HG02981 (cell line): ENCODE measurements at regions not wholly inside any gene's neighbourhood (a gene's known extent, or its start where the extent isn't known, plus 50 kb on each side); places are given as distances from the start of the nearest gene placed in this dataset.
"Not testable (repeated sequence)": the region's sequence is repeated elsewhere in the genome, so short reads cannot be mapped to it uniquely, and the experiment has no call there.

Experiments used
- ATAC-seq: cut with Tn5 transposase; IDR thresholded peaks from one replicate; pipeline ENCODE4 v1.9.1; 2021; ENCODE audit warnings: mild to moderate bottlenecking, moderate library complexity; ENCODE audit not compliant: unreplicated experiment

DNA sequence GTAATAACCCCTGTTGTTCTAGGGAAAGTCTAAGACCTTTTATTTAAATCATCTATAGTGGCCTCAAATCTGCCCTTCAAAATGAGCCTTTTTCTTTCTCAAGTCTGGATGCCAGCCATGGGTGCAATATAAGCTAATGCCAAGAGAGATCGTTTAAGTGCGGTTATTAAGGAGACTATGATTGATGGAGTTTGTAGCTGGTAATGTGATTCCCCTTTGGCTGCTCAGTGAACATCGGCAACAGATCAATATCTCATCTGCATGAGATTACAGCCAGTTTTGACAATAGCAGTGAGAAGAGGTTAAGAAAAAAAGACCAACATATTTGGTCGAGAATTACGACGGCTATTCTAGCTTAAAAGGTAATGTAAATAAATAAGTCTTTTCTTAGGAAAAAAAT, 1049.4 kb upstream of the NUDT12 start:
- no peak for ATAC-seq

DNA sequence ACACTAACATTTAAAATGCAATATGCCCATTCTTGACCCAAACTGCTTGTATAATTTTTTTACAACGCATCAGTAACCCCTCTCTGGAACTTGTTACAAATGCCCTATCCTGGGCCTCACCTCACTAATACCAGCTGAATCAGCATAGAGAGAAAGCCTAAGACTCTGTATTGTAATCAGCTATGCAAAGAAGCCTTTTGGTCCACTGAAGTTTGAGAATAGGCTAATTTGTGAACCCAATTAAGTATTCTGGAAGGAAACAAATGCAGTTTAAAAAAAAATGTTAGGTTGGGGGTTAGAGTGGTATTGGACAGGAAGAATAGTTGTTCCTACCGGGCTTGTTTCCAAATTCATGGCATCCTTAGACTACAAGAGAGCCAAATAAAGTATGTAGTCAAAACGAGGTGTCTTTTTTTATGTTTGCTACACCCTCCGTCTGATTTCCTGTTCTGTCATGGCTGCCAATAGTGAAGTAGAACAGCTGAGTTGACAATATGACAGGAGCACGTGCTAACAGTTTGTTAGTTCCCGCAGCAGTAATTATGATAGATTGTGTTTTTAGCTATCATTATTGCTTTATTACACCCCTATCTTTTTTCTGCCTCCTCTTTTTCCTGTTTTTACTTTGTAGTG, 1048.7 kb upstream of the NUDT12 start:
- no peak for ATAC-seq

DNA sequence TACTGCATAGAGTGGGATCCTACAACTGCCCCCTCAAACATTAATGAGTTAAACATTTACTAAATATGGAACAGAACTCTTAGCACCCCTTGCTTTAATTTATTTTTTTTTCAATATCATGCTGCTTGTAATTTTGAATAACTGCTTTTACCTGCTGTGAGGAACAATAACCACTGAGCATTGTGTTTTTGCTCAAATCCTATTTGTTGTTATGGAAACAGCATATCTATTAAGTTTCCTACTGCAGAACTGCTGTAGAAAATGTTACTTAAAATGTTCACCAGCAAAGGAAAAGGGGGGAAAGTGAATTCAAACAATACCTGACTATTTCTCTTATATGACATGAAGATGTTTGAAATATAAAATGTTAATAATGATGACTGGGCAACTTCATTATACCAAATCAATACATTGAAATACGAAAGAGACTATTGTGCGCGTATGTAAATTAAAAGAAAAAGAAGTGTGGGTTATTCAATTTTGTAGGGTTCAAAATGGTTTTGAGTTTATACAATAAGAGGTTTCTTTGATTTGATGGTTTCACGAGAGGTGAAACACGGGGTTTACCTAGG, 1043.8 kb upstream of the NUDT12 start:
- ATAC-seq = no peak

- ATAC-seq = no peak
These were observed 1037.1 kb upstream of the NUDT12 start for GRCh38 chr5:104599726-104600125.

DNA sequence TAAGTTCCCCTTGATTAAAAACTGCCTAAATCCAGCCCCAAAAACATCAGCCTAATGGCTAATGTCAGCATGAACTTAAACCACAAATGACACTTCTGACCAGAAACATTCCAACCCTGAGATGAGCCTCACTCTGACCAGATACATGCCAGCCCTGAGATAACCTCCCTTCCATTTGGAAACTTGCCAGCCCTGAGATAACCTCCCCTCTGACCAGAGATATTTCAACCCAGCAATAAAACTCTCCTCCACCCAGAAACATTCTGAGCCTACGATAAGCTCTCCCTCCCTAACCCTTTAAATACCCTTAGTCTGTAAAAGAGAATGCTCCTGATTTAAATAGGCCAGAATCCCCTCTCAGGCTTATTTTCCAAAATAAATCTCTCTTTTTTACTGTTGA, 1035.7 kb upstream of the NUDT12 start:
- no peak for ATAC-seq

DNA sequence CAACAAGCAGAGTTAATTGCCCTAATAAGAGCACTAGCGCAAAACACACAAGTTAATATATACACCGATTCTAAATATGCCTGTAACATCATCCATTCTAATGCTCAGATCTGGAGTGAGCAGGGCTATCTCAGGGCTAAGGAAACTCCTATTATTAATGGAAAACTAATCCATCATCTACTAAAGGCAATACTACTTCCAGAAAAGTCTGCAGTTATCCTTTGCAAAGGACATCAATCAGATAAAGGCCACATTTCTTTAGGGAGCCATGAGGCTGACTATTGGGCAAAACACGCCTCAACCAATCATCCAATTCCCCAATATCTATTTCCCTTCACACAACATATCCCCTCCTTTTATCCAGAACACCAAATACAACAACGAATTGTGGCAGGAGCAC, 1032.3 kb upstream of the NUDT12 start:
- ATAC-seq = no peak

GRCh38 chr5:104576677-104577076, 1014.1 kb upstream of the NUDT12 start:
- ATAC-seq = no peak

DNA sequence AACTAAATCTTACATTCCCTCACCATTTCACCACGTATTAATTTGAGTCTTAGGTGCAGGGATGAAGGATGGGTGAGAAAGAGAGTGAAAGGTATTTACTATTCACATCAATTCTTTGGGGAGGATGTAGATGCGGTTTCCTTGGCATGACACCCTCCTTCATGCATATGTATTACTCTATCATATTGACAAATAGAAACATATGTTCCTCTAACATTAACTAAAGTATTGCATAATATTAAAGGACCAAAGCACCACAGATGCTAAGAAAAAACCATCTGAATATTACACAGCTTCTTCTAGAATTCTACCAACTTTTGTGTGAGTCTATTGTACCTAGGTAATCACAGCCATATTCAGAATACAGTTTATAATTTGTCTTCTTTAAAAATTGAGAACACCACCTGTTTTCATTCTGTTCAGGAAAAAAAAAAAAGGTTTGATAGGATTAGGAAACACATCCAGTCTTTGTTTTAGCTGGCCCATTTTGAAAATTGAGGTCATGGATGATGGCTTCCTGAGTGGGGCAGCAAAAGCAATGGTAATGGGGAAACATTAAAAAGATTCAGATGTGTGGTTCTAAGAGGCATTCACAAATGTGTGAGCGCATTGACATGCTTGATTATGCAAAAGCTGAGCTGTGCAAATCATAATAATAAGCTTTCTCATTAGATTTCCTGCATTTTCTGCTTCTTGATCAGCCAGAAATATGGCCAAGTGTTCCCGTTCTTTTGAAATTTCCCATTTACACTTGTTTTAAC, 1011.5 kb upstream of the NUDT12 start:
- ATAC-seq = no peak

GRCh38 chr5:104569621-104570020, 1007.0 kb upstream of the NUDT12 start:
- ATAC-seq = no peak

DNA sequence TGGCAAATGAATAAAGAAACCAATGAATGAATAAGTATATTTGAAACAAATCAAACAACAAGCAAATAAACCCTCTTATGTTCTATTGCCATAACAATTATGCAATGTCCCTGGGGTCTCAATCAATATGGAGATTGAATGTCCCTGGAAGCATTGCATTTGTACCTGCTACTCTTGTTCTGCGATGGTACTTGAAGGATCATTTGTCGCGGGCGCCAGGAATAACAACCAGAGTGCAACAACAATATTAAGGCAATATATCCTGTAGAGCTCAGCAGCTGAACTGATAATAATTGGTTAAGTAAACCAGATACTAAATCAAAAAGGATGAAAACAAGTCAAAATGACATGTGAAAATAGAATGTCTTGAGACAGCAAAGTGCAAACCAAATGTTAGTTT, 1001.9 kb upstream of the NUDT12 start:
- ATAC-seq = no peak

GRCh38 chr5:104556957-104557356, 994.4 kb upstream of the NUDT12 start:
- ATAC-seq = no peak

GRCh38 chr5:104551628-104552027, 989.0 kb upstream of the NUDT12 start:
- no peak for ATAC-seq

DNA sequence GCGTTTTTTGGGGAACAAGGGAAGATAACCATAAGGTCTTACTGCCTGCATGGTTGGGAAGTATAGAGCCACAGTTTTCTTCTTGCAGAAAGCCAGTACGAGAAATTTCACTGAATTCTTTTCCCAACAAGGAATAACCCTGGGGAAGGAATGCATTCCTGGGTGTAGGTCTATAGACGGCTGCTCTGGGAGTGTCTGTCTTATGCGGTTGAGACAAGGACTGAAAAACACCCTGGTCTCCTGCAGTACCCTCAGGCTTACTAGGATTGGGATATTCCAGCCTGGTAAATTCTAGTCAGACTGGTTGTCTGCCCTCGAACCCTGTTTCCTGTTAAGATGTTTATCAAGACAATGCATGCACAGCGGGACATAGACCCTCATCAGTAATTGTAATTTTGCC, 984.3 kb upstream of the NUDT12 start:
- not testable (repeated sequence) for ATAC-seq

- ATAC-seq = no peak
These were observed 978.7 kb upstream of the NUDT12 start for GRCh38 chr5:104541141-104541785.

DNA sequence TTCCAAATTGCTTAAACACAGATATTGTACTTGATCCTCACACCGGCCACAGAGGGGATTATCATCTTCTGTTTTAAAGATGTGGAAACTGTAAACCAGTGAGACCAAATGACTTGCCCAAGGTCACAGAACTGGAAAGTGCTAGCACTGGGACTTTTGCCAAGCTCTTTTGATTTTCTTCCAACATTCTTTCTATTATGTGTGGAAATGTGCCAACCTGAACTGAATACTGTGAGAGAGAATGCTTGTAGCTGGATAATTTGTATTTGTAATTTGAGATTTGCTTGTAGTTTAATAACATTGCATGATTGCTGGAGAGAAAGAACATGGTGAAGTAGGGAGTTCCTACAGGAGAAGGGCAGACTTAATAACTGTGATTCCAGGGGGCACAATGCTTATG, 977.9 kb upstream of the NUDT12 start:
- ATAC-seq = no peak

DNA sequence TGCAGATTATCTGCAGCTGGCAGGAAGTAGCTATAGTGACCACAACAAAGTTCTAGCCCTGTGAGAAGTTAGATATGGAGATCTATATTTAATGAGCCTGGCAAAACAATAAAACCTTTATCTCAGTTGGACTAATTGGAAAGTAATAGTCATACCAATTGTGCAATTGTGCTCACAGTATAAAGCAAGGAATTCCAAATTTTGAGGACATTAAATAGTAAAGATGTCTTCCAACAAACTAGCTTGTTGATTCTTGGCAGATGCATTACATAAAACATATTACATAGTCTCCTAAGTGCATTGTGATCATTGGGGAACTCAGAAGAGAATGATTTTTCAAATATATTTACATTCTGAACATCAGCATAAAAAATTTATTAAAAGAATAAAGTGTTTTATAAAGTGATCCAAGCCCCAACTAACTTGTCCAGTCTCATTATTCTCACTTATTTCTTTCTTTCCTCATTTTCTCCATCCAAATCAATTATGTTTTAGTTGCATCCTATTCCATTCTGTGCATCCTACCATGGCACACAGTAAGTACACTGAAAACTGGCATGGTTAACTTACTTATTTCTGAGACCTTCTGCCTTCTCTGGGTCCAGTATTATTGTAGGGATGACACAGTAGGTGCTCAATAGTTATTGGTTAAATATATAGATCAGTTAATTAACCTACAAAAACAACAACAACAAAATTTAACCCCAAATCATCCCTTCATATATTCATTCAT, 977.2 kb upstream of the NUDT12 start:
- ATAC-seq = no peak

DNA sequence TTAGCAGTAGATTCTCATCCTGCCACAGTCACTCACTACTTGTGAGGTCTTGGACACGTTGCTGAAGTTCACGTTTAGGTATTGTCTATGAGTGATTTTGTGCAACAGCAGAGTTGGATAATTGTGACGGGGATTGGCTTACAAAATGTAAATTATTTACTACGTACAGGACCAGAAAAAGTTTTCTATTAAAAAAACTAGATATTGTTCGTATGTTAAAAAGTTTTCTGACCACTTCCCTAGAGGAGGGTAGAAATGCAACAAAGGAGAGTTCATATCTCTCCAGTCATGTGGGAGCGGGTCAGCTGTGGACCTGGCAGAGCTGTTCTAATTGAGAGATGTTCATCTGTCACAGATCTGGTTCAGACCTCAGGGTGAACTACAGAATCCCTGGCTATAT, 976.1 kb upstream of the NUDT12 start:
- ATAC-seq = no peak

DNA sequence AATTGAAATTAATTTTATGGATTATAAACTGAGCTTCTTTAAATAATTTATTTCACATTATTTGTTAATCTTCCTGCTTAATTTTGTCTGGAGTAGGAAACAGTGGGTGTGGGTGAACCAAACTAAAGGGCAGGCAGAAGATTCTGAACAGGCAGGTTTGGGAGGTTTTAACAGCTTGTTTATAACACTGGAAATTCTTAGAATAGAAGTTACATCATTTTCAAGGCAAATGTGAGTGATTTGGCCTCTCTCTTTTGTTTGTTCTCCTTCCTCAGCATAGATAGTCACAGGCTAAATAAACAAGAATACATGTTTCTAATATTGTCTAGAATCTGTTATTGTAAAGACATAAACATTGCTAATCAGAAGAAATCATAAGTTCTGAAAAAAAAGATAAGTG, 970.9 kb upstream of the NUDT12 start:
- ATAC-seq = no peak

- ATAC-seq = no peak
These were observed 964.3 kb upstream of the NUDT12 start for GRCh38 chr5:104526866-104527265.

DNA sequence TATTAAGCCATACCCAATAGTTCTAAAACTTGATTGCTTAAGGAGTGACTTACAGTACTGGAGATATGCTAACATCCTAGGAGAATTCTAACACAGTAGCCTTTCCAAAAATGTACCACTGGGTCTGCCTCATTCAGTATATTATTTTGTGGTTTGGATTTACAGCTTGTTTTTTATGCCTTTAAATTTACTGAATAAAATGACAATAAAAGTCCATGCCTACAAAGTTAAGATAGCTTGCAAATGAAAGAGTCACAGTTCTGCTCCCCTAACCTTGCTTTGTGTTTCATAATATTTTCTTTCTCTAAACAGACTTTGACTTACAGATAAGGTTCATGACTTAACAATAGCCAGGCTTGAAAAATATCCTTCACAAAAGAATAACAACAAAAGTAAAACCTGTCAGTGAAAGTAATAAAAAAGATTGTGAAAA, 951.1 kb upstream of the NUDT12 start:
- ATAC-seq = no peak

DNA sequence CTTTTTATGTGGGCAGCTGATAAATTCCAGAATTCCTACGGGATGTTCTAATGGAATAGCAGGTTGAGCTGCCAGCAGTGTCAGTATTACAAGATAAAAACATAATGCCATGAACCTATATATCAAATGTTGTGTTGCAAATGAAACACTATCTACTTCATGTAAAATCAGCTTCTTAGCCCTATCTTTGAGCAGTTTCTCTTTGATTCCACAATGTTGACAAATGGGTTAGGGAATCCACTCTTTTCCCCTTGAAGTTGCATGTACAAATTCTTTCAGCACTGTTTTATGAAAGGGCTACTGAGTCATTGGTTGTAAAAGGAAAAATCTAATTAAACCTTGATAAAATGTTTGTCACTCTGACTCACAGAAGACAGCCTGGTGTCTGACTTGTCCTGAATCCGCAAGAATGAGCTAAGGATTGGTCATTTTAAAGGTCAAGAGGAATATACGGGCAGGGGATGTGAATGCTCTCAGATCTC, 950.6 kb upstream of the NUDT12 start:
- no peak for ATAC-seq
